CD4-positive, alpha-beta T cell treated with Interleukin-17A for 1 hour (primary cell): ENCODE measurements at regions not wholly inside any gene's neighbourhood (a gene's known extent, or its start where the extent isn't known, plus 50 kb on each side); places are given as distances from the start of the nearest gene placed in this dataset.

Experiments used
- DNase-seq: peaks from one replicate; pipeline ENCODE4 v3.0.0-alpha.2; 2020

DNA sequence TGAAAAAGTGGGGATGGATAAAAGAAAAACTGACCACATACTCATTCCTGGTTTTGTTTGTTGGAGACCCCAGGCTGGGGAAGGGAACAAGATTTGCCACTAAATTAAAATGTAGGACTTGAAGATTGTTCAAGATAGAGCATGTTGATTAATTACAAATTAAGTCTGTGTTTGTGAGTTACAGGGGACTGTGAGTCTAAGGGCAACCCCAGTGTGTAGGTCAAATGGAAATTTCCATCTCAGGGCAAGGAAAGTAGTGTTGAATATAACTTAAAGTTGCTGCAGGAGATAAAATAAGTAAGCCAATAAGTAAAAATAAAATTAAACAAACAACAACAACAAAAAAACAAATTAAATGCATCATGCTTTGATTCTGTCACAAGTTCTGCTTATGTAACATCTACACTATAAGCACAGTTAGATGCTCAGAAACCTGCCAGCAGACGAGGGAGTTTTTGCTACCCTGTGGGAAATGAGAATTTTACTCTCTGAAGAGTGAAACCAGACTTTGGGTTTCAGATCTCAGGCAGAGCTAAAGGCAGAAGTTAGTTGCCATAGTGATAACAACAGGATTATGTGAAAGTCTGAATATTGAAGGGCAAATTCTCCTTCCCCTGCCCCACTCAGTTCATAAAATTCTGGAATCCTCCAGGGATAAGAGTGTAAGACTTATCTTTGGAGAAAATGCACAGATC lies 352.3 kb downstream of the GRXCR1 start:
- DNase-seq, result no peak

DNA sequence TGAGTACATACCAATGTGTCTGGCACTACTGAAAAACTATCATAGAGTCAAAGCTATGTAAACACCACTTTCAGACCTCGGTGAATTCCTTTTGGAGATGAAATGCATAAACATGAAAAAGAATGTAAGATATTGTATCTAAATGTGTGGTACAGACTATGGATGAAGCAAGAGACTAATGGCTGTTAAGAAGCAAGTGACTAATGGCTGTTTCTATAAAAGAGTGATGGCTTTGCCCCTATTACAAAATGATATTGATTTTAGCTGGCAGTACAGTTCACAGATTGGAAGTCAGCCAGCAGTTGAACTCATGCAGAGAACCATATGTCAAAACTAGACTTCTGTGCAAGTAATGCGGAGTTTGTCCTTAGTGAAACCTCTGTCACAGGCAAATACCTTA lies 359.3 kb downstream of the GRXCR1 start:
- no peak for DNase-seq

DNA sequence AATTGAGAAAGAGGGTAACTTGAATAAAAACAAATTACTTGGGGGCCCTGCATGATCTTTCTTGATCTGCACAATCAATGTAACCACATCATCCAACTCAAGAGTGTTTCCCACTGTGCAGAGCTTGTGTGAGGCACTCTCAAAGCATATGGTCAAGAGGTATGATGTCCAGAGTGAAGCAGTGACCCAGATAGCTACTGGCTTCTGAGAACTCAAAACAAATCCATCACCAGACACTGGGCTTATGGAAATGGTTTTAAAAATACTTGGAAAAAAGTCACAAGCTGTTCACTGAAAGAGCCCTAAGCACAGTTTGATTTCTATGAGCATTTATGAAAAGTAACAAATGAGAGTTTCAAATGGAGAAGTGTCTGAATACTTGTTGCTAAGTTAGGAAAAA lies 361.0 kb downstream of the GRXCR1 start:
- DNase-seq, result no peak

DNA sequence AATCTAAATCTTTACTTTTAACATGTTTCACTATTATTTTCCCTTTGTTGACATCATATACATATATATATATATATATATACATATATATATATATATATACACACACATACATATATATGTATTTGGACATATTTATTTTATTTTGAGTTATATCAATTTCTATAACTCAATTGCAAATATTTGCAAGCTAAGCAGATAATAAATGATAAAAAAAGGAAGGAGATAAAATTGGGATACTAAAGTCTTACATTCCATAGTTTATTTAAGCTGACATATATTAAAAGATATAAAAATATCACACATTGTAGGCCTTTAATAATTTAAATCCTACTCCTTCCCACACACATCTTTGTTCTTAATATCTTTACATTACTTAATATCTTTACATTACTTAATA lies 372.2 kb downstream of the GRXCR1 start:
- DNase-seq, result no peak

DNA sequence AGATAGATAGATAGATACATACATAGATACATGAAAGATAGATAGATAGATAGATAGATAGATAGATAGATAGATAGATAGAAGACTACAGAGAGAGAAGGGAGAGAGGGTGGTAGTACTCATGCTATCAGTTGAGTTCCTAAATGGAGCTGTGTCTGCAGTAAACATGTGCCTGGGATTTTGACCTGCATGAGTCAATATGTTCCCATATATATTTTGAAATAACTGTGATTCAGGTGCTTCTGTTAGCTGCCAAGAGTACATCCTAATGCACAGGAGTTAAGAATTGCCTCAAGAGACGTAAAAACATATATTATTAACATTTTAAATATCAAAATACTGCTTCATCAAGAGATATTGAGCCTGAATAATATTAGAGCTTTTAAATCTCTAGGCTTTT lies 379.4 kb downstream of the GRXCR1 start:
- DNase-seq, result no peak

DNA sequence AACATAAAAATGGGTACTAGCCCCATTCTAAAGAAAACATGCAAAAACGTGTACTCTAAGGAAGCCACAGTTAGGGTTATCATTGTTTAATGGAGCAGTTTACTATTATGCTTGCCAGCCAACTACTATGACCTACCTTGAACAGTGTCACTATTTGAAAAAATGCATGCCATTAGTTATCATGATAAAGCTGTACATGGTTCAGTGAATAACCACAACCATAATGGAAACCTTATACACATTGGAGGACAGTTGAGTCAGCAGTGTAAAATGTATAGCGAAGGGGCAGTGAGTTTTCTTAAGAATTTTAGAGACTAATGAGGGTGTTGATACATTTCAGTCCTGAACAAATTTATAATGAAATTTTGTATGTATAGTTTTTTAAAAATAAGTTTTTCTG lies 381.9 kb downstream of the GRXCR1 start:
- no peak for DNase-seq

DNA sequence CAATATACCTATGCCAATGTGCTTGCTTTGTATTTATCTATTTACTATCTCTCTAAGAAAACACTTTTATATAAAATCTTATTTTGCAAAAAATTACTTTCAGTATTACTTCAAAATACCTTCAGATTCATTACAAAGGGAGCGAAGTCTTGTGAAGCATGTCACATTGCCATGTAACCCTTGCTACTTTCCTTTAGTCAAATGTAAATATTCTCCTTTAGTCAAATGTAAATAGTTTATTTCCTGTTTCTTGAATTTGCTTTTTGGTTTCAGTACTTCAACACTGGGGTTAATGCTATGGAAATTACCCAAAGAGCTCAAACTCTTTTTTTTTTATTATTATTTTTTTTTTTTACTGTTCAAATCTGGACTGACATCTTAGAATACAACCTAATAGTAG lies 383.3 kb downstream of the GRXCR1 start:
- DNase-seq, result no peak

DNA sequence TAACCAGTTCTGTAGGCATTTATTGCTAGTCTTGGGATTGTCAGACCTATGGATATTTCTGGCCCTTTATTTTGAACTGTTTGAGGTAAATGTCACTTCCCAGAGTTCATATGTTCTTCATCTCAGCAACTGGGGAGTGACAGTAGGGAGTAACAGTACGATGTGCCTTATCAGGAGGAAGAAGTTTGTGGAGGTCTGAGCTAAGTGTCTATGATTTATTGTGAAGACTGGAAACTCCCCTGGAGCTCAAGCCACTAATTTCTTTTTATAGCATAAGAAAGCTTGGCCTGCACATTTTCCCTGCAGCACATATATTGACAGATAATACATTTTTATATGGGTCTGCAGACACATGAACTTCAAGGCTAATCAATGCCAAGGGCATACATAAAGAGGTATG lies 383.8 kb downstream of the GRXCR1 start:
- DNase-seq, result no peak

DNA sequence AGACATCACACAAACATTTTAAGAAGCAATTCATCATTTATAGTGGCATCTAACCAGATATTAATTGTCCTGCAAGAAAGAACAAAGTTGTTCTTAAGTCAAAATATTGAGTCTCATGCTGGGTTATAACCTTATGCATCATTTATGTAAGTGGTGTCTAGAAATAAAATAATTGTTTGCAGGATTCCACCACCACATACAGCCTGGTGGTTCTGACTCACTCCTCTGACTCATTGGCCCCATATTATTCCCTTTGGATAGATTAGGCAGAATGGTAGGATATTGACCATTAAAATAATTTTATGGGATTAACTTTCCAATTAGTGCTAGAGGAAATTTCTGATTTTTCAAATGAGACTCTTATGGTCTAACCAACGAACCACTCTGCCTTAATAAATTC lies 384.5 kb downstream of the GRXCR1 start:
- DNase-seq, result no peak

DNA sequence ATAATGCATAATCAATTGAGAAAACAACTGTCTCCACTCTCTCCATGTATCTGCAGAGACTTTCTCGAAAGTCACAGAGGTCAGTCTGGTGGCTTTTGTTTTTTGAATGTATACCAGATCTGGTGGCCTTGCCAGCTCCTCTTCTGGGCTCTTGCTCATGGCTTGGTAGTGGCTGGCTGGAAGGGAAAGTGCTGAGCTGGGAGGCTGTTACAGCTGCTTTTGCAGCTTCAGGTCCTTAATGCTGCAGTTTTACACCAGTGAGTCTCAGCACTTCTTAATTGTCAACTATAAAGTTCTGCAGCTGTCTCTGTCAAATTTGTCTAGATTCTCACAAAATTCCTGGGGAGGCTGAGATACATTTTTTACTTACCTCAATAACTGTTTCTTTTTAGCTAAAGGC lies 390.0 kb downstream of the GRXCR1 start:
- no peak for DNase-seq

DNA sequence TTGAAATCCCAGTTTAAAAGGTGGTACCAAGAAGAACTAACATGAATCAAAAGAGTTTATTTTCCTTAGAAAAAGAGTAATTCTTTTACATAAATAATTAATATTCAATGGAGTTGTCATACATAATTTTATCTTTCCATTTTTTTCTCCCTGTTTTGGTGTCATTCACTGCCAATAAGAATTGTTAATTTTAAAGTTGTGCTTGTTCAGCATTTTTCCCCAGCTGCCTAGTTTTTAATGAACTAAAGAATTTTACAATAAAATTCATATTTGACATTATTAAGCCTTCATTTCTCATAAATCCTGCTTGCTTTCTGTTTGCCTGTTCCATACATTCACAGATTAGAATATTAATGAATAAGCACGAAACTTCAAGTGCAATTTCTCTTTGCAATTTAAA lies 393.6 kb downstream of the GRXCR1 start:
- no peak for DNase-seq

DNA sequence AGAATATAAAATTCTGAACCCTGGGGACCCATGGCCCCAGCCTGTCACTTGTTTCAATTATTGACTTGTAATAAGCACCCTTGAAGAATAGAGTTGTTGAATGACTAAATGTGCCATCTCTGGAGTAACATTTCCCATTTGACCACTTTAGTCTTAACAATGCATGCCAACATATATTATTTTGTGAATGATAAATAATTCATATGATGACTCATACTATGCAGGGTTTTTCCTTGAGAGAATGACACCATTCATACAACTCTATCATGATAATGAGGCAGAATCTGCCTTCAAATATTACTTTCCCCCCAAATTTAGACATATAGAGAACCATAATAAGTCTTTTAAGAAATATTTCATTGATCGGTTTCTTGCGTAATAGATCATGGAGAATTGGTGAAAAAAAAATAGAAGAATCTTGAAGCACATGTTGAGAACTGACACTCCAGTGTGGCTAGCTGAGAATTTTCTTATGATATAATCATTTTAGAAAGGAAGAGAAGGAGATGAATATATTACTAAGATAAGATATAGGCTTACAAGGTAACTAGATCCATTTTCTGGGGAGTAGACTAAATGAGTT lies 404.5 kb downstream of the GRXCR1 start:
- no peak for DNase-seq

DNA sequence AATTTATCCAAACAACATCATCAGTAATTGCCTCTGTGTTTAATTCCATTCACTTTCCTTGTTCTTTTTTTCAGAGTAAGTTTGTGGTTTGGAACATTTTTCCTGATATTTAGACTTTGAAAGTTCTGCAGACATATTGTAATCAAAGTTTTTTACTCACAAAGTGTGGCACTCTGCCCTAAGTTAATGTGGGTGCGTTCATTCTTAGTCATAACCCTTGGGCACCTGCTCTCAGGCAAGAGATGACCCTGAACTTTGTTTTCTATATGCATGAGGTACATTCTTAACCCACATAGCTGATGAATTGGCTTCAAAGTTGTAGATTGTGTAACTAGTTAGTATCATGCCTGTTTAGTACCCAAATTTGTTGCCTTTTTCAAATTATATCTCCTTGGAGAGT lies 424.3 kb downstream of the GRXCR1 start:
- DNase-seq, result no peak

DNA sequence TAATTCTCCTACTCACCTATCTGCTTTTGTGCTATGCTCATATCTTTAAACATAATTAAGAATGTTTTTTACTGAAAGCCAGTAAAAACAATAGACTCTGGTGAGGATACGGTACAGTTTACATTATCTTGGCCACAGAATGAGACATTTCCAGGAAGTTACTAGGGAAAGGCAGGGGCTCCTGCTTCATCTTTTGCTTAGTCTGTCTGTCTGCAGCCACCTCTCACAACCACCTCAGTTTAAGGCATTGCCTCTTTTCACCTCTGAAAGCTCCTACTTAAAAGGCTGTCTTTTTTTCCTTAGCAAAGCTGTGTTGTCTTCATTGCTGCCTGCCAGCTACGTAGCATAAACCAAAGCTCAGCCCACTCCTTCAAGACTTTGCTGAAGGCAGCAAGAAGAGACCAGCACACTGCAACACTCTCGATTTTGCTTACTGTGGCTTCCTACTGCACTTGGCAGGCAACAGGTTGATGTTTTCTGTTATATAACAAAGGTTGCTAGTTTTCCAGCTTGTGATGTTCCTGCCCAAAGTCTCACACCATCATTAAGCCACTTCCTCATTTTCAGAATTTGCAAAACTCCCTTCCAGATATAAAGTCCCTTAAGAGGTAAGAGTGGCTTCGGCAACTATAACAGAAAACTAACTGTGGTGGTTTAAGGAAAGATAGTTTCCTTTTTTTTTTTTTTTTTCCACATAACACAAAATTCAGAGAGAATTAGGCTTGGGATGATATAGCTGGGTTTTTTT lies 432.9 kb downstream of the GRXCR1 start:
- DNase-seq, result no peak

DNA sequence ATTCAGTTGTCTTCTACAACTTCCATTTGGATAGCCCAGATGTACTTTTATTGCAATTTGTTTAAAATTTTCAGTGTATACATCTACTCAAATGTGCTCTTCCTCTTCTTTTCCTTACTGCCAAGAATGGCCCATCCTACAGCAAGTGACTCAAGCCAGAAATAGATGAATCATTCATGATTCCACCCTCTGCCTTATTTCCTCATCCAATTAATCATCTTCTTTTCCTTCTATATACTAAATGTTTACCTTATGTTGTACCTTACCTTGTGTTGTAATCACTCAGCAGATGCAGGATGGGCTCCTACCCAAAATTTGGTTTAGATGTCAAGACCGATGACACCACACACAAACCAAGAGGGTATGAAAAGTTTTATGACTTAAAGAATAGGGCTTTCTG lies 437.8 kb downstream of the GRXCR1 start:
- no peak for DNase-seq

DNA sequence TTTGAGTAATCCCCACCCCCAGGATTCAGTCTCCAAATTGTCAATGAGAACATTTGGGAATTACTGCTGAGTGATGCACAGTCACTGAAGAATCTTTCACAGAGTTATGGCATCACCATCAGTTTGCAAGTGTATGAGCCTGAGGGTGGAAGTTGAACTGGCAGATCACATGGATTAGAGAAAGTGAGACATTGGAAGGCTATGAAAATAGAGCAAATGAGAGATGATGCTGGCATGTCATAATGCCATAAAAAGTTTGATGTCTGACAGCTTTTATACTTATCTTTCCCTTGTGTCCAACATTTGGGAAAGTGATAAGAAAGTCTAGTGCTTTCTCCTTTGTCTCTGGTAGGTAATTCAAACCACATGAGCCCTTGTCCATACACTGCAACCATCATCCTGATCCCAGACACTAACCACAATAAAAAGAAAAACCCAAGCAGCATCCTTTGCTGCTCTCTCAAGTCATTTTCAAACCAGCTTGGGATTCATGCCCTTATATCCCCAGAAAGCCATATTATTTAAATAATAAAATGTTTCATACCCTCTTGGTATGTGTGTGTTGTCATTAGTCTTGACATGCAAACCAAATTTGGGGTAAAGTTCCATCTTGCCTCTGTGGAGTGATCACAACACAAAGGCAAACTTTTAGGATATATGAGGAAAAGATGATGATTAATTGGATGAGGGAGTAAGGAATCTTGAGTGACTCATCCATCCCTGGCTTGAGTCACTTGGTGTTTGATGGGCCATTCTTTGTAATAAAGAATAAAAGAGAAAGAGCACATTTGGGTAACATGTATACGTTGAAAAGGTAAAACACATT lies 438.9 kb downstream of the GRXCR1 start:
- DNase-seq, result no peak

DNA sequence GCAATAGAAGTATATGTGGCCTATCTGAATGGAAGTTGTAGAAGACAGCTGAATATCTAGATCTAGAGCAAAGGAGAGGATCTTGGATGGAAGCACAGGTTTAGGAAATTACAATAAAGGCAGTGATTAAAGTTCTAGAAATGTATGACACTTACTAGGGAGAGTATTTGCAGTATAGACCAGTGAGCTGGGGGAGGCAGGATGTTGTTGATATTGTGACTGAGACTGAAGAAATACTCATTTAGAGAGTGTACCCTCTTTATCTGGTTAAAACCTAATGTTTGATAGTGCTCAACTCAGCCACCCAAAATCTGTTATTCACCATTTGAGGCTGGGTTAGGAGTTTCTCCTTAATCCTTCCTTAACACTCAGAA lies 439.5 kb downstream of the GRXCR1 start:
- DNase-seq, result no peak

DNA sequence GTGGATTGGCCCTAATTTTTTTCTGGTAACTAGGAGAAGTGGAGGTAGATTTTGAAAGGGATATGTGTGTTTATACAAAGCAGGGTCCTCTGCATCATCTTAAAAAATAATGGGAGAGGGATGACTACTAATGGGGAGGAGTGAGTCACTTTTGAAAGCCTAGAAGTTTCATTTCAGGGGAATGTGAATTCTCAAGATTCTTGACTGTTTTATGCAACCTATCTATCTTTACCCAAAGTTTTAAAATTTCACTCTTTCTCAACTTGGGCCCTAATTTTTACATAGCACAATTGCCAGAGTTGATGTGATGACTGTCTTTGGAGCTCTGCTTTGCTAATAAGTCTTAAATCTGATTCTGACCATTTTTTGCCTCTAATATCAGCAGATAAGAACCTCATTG lies 445.2 kb downstream of the GRXCR1 start:
- no peak for DNase-seq

DNA sequence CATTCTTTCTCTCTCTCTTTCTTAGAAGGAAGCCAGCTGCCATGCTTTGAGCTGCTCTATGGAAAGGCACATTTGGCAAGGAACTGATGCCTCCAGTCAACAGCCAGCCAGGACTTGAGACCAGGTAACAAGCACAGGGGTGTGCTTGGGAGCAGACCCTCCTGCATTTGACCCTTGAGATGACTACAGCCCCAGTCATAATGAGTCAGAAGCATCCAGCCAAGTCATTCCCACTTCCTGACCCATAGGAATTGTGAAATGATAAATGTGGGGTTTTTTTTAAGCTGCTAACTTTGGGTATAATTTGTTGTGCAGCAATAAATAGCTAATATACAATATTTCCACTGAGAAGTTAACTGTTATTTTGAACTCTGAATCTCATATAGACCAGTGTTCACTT lies 446.9 kb downstream of the GRXCR1 start:
- no peak for DNase-seq

DNA sequence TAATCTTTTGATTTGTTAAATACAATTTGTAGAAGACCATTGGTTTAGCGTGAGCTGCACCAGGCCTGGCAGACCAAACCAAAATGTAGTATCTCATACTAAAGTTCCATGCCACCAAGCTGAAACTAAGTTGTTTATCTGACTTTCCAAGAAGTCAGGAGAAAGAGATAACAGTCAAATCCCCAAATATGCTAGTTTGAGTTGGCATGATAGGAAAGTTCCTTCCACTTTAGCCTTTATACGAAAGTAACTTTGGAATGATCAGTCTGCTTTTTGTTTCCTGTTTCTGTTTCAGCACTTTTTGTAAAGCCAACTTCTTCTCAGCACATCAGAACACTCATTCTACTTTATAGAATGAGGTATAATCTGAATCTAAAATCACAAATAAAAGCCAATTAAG lies 449.2 kb downstream of the GRXCR1 start:
- DNase-seq, result no peak

DNA sequence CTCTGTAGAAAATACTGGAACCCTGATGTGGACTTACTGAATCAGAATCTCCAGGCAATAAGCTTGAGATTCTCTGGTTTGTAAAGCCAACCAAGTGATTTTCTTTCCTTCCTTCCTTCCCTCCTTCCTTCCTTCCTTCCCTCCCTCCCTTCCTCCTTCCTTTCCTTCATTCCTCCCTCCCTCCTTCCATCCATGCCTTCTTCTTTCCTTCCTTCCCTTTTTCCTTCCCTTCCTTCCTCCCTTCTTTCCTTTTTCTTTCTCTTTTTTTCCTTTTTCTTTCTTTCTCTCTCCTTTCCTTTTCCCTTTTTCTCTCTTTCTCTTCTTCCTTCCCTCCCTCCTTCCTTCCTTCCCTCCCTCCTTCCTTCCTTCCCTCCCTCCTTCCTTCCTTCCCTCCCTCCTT lies 450.8 kb downstream of the GRXCR1 start:
- DNase-seq, result no peak

DNA sequence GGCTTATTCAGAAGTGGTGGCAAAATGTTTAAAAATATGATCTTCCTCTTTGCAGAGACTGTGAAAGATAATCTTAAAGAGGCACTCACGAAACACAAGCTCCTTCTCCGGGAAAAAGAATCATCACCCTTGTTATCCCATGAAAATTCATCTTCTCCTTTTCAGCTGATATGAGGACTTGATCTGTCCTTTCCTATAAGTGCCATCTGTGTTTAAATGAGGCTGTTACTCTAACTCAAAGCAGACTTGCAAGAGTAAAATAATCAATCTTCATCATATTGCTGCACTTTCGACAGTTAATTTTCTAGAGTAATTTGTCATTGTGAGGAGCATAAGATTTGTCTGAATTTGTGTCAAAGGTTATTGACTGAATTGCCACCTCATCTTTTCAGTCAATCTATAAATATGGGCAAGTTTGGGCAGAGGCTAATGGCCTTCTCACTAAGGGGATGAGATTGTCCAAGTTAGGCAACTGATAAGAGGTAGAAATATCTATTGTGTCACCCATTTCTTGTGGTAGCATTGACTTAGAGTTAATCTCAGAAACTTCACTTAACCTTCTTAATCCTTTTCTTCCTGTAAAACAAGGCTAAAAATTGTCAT lies 452.9 kb downstream of the GRXCR1 start:
- DNase-seq, result no peak

DNA sequence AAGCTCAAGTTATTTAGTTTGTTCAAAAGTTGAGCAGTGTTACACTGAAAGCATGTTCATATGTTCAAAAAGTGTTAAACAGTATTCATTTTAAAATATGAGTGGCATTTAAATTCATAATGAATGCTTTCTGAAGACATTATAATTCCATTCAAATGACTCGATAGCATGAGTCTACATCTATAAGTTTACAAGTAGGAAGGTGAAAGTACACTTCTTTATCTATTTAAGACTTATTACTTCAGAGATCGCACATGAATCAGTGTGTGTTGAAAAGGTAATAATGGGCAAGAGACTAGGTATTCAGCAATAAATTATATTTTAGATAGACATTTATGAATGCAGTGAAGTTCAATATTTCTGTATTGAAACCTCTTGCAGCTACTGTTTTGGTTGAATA lies 456.1 kb downstream of the GRXCR1 start:
- DNase-seq, result no peak
